H1 (cell line): ENCODE measurements at regions not wholly inside any gene's neighbourhood (a gene's known extent, or its start where the extent isn't known, plus 50 kb on each side); places are given as distances from the start of the nearest gene placed in this dataset.

Experiments used
- GTF2F1 ChIP-seq: IDR thresholded peaks from 2 replicates; pipeline ENCODE4 v1.6.1; 2012; ENCODE audit warnings: low read depth, low read length, improper control_type of control experiment, borderline replicate concordance
- HDAC6 ChIP-seq: IDR thresholded peaks from one replicate; pipeline ENCODE4 v1.7.1; 2012; ENCODE audit warnings: low read depth, mild to moderate bottlenecking, inconsistent platforms, low read length, moderate library complexity
- SAP30 ChIP-seq: fragments of 300-600 bp; sonication (generic); IDR thresholded peaks from 2 replicates; pipeline ENCODE4 v1.7.1; 2012; ENCODE audit warnings: low read length, moderate library complexity, mild to moderate bottlenecking, inconsistent platforms; ENCODE audit not compliant: insufficient read depth, insufficient replicate concordance
- SIRT6 ChIP-seq: IDR thresholded peaks from one replicate; pipeline ENCODE4 v1.7.1; 2012; ENCODE audit warnings: low read length, inconsistent platforms
- SP4 ChIP-seq: IDR thresholded peaks from 2 replicates; pipeline ENCODE4 v1.6.1; 2012; ENCODE audit warnings: low read length, inconsistent platforms

DNA sequence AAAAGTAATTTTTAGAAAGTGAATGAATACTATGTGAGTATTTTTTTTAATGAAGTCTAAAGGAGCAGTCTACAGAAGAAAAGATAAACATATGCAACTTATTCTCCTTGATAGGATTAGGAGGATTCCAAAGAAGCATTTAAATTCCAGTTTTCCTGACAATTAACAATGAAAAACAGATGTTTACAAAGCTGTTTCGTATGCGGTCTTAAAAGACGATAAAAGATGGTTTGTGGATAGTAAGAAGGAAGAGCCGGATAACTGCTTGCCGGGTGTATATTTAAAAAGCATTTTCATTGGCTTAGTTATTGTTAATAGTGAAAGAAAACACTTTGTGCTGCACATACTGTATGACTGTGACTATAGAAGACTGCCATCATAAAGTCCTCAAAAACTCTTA is 120.0 kb upstream of the C11orf58 start (continued):
- no peak for TF ChIP-seq SIRT6
- TF ChIP-seq SP4 = no peak
- TF ChIP-seq HDAC6 = no peak
- no peak for TF ChIP-seq SAP30
- TF ChIP-seq GTF2F1 = no peak
